GM21423 (cell line): ENCODE measurements at regions not wholly inside any gene's neighbourhood (a gene's known extent, or its start where the extent isn't known, plus 50 kb on each side); places are given as distances from the start of the nearest gene placed in this dataset.
"Not testable (repeated sequence)": the region's sequence is repeated elsewhere in the genome, so short reads cannot be mapped to it uniquely, and the experiment has no call there.

Source experiments
- ATAC-seq: cut with Tn5 transposase; IDR thresholded peaks from one replicate; pipeline ENCODE4 v1.9.1; 2021; ENCODE audit warnings: mild to moderate bottlenecking, moderate library complexity; ENCODE audit not compliant: unreplicated experiment

DNA sequence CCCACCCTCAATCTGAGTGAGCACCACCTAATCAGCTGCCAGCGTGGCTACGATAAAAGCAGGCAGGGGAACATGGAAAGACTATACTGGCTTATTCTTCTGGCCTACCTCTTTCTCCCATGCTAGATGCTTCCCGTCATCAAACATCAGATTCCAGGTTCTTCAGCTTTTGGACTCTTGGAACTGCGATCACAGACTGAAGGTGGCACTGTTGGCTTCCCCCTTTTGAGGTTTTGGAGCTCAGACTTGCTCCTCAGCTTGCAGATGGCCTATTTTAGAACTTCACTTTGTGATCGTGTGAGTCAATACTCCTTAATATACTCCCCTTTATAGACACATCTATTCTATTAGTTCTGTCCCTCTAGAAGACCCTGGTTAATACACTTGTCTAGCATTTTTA lies 543.7 kb upstream of the RAG2 start:
- ATAC-seq = no peak

DNA sequence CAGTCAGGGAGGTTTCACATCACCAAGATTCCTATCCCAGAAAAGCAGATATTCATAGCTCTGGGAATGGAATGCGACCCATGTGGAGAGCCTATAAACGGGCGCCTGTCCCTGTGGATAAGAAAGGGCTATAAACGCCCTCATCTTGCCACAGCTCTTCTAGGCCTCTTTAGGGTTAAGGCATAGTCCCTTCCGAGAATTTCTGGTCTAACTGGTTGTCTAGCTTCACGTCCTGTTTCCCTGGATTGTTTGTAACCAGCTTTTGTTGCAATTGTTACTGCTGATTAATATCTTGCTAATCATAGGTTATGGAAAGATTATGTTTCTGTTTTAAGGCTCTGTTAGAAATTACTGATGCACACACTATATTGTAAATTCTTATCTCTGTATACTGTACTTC lies 537.6 kb upstream of the RAG2 start:
- ATAC-seq = not testable (repeated sequence)

DNA sequence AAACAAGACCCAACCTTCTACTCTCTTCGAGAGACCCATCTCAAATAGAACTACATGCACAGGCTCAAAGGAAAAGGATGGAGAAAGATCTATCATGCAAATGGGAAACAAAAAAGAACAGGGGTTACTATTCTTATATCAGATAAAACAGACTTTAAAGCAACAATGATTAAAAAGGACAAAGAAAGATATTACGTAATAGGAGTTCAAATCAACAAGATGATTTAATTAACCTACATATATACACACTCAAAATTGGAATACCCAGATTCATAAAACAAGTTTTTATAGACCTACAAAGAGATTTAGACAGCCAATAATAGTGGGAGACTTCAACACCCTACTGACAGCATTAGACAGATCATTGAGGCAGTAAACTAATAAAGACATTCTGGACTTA lies 536.6 kb upstream of the RAG2 start:
- no peak for ATAC-seq

DNA sequence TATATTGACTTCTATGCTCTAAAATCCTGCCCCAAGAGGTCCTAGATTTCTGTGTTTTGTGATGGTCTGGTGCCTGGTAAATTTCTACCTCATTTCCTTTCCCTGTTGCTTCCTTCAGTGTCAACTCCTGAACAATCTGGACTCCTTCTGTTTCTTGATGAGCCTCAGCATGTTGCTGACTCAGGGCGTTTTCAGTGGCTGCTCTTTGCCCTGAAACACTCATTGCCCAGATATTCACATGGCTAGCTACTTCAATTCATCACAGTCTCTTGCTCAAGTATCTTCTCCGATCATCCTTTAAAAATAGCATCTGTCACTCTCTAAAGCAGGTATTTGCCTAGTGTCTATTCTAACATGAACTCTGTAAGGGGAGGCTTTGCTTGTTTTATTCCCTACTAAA lies 526.3 kb upstream of the RAG2 start:
- ATAC-seq = no peak

DNA sequence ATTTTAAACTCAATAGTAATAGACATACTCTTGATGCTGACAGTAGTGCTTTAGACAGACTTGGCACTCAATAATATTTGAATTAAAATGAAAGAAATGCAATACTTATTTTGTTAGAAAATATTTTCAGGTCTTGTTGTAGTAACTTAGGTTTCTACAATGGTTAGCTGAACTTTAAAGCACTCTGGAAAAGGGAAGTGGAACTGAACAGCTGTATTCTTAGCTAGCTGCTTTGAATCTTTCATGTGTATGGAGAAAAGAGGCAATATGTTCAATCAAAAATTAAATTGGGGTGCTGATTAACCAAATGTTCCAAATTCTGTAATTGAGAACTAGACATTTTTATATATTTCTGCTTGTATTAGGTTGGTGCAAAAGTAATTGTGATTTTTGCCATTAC lies 517.9 kb upstream of the RAG2 start:
- ATAC-seq = no peak

DNA sequence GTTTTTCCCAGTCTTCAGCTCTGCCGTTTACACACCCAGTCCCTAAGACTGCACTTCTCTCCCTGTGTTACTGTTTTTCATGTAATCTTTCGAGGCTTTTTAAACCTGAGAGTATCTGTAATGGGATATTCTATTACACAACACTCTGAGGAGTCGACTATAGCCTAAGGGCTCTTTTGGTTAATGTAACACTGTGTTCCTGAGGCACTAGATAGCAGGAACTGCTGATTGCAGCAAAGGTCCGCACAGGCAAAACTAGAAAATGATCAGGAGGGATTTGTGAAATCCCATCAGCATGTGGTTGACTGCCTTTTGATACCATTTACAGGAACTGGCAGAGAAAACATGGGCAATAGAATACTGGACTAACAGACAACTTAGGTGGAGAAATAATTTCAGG lies 512.3 kb upstream of the RAG2 start:
- no peak for ATAC-seq

DNA sequence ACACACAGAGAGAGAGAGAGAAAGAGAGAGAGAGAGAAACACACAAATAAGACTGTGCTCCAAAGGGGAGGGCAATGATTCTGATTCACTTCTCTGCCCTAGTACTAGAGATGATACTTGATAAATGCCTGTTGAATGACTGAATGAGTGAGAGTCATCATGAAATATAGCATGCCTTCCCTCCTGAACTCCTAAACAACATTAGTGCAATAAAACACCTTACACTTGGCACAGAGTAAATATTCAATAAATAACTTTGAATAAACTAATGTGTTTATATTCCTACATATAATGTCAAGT lies 511.2 kb upstream of the RAG2 start:
- ATAC-seq = no peak

DNA sequence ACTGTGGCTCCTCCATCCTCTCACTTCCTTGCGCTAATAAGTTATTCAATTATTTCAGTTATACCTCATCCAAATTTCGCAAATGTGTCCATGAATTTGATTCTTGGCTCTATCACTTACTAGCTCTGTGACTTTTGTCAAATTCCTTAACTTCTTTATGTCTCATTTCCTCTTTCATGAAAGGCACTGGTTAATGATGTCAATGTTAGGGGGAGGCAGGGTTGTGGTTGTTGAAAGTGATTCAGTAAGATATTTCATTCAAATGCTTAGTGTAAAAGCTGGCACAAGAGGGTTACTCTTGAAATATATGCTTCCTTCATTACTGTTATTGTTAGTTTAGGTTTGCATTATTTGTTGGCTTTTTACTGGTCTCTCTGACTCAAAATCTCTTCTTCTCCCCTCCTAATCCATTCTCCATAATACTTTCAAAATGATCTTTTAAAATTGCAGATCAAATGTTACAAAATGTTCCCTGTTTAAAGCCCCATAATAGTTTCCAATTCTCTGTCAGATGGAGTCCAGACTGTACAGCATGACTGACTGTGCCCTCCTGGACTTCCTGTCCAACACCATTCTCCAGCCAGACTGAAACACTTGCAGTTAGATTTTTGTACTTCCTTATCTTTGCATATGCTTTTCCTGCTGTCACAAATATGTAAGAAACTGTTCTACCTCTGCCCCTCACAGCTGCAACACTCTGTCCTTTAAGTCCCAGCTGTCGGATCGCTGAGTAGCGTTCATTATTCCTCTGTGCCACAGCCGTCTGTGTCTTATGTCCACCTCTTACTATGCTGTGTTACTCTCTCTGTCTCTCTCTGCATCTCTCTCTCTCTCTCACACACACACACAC lies 510.6 kb upstream of the RAG2 start:
- no peak for ATAC-seq

DNA sequence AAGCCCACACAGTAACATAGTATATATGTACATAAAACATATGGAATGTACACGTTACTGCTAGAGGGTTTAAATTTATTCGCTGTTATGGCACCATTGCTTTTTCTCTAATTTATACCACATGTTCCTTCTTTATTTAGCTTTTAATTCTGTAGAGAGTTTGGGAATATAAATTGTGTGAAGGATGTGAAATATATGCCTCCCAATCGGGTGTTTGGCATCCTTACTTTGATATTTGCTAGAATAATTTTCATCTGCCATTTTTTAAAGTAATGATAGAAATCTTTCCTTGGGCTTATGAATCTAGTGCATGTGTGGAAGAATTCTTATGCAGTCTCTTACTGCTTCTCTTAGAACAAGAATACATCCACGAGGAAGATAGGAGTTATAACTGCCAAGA lies 509.8 kb upstream of the RAG2 start:
- ATAC-seq = no peak

DNA sequence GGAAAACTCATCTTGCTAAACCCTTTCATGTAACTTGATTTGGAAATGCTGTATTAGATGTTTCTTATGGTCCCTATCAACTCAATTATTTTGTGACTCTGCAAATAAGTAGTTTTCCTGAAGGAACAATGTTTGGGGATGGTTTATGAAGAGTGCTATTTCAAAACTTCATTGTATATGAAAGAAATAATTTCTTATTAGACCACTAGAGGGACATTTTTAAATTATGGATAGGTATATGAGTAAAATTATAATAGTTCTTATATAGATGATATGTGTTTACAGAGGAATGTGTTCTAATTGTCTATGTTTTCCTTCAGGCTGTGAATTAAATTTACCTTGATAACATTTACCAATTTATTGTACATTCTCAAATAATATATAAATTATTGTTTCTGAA lies 509.4 kb upstream of the RAG2 start:
- ATAC-seq = no peak

DNA sequence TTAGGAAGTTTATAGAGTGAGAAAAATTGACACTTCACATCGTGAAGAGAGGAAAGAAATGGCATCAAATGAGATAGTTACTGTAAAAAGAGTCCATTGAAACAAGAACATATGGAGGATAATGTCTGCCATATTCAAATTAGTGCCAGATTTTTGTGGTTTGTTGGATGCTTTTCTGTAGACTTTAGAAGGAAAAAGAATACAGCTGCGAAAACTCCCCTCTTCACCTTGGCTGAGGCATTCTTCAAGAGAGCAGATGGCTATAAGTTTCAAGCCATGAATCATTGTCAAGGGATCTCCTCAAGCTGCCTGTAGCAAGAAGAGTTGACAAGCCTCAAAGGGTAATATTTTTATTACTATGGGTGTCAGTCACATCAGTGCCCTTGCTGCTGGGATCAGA lies 507.4 kb upstream of the RAG2 start:
- no peak for ATAC-seq

DNA sequence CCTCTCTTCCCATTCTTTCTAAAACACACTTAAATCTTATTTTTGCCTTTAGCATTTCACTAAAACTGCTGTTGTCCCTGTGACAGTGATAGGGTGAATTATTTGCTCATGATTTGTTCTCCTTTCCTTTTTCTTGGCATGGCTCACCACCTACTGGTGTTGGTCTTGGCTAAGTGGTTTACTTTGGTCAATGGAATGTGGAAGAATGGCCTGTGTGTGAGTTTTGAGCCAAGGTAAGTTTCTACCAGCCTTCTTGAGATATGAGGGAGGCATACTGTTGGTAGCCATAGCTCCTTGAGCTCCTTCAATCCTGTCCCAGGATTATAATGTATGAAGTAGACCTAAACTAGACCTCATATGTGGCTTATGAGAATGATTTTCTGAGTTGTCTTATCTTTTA lies 506.3 kb upstream of the RAG2 start:
- no peak for ATAC-seq

DNA sequence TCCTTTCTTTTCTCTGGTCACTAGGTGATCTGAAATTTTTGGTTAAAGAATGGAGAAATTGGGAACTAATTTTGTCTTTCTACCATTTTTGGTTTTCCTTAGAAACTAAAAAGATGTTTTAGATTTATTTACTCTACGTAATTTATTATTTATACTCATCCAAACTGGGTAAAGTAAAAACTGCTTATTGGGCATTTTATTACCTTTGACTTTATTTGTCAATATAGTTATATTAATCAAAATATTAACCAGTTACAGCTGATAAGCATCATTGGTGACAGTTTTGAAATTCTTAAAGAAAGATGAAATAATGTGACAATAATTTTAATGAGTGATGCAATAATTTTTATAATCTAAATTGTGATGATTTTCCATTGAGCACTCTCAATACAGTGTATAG lies 502.0 kb upstream of the RAG2 start:
- ATAC-seq = no peak

DNA sequence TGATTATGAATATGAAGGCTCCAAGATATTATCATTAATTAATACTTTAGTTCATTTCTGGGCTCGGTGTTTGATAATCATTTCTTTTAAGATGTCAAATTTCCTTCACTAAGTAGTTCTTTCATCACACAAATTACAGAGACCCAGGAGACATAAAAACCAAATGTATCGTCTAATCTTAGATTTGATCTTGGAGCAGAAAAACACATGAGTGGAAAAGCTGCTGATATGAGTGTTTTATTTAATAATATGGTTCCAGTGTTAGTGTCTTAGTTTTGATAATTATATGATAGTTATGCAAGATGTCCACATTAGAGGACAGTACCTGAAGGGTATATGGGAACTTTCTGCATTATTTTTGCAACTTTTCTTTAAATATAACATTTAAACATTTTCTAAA lies 494.5 kb upstream of the RAG2 start:
- ATAC-seq = no peak

DNA sequence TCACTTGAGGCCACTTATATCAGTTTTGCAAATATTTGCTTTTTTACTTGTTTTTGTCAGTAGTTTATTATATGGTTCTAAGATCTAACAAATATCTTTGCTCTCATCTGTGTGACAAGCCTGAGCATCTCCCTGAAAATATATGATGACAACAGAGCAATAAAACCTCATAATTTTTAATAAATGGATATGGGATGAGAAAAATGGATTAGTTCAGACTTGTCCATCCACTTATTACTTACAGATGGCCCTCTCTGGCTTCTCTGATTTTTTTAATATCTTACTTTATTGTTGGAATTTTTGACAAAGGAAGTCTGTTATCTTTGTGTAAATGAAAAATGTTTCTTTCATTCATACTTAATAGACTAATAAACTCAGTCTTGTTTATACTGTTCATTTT lies 491.4 kb upstream of the RAG2 start:
- ATAC-seq = no peak

DNA sequence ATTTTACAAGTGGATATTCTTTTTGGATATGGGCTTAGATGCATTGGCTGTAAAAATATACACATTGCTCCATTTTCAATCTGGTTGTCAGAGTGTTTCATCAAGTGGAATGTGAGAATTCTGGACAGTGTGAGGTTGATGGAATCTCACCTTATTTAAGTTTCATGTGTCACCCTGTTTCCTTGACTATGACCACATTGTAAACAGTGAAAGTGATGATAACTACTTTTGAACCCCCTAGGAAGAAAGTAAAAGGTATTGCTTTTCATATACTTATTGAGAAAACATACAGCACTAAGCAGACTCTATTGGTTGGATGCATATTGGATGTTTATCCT lies 490.5 kb upstream of the RAG2 start:
- no peak for ATAC-seq

DNA sequence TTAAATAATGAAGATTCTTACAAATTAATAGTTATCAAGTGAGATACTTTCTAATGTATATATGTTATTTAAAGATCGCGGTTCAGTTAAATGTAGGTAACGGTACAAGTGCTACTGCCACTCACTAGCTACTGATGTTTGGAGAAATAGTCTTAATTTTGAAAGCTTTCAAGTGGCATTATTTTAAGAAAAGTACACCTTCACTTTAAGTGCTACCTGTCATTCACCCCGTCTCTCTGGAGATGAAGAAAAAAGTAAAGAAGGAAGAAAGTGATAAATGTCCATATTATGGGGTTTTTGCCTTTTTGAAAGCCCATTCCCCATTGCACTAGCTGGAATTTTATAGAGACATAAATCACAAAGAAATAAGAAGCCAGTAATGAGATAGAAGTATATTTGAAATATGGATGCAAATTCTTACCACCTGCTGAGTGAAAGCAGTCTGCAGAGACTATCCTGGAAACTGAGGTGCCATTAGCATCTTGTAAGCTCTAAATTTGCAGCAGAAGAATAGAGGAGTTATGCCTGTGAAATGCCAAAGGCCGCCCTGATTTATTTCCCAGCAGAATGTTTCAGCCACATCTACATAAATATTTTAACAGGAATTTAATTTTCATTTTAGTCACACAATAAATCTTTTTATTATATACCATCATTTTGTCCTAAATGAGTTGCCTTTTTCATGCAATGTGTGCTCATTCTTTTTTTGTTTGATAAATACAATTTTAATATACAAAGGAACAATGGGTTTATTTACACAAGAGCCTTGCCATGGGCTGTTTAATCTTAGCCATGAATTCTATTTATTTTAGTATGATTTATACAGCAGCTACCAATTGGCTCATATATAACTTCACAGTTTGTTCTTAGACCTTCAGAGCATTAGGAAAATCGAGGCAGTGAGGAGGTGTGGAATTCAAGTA lies 489.9 kb upstream of the RAG2 start:
- no peak for ATAC-seq

DNA sequence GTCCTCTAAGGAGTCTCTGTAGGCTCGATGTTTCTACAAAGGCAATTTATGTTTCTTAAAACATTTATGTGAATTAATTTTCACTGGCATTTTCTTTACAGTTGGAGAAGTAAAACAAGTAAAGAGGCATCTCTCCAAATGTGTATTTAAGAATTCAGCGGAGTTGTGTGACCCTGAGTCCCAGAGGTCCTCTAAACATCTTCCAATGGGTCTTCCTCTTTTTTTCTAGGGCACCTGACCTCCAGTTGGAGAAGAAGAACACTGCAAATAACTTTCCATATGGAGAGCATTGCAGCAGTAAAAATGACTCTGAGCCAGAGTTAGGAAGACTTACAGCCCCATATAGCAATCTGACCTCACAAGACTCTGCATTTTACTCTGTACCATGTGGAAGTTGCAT lies 480.5 kb upstream of the RAG2 start:
- no peak for ATAC-seq

DNA sequence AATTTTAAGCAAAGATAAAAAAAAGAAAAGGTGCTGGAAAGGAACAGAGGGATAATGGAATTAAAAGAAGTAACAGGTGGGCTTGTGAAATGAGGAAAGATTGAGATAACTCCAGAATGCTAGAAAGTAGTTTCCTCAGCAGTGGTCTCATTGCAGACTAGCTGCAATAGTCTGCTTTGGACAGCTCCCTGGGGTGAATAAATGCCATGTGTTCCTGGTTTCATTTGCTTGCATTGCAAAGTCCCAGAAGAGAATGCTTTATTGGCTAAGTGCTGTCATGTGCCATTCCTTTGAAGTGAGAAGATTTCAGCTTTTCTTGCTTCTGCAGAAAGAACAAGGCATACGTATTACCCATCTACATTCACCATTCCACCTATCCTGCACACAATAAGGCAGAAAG lies 478.8 kb upstream of the RAG2 start:
- ATAC-seq = no peak

DNA sequence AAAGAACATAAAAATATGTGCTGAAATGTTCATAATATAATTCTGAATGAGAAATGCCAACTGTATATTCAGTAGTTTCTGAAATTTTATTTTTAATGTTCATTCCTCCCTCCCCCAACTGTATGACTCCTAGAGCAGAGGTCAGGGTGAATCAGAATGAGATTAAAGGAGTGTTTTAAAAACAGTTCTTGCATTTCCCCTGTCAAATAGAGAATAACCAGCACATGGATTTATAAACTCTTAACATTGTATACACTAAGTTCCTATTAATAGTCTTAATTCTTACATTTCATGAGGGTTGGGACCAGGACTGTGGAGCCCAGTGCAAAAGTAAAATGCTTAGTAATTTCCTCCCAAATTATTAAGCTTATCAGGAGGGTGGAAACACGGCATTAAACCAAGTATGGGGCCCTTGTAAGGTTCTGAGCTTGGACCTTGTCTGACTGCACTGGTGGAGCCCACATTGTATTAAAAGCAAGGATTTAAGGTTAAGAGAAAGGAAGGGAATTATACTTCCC lies 474.6 kb upstream of the RAG2 start:
- no peak for ATAC-seq

DNA sequence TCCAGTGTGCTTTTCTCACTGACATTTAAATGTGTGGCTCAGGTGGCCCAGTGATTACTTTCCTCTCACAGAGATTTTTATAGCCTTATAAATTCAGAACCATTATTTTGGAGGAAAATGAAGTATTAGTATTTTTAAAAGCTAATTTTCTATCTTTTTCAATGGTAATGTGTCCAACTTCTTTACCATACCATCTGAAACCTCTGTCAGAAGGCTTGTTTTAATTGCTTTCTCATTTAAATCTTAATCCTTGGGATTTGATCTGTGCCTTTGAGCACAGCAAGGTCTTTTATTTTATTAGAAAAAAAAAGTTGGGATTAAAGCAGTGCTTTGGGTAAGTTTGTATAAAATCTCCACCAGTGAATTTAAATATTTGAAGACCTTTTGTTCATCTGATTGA lies 452.3 kb upstream of the RAG2 start:
- ATAC-seq = no peak

DNA sequence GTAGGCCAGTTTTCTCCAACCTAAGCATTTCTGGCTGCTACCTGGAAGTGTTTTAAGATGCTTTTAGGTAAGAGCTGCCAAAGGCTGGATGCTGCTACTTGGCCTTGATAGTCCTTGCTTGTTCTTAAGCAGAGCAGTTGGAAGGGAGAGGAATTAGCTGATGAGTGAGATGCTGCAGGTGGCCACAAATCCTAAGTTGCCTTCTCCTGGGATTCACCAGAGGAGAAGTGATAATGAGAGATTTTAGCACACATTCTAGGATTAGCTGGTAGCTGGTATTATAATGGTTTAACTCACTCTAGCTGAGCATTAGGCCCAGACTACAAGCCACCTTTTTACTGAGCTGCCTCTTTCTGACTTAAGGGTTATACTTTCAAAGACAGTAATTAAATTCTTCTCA lies 442.9 kb upstream of the RAG2 start:
- ATAC-seq = no peak
